GM19351 (cell line): ENCODE measurements at regions not wholly inside any gene's neighbourhood (a gene's known extent, or its start where the extent isn't known, plus 50 kb on each side); places are given as distances from the start of the nearest gene placed in this dataset.
"Not testable (repeated sequence)": the region's sequence is repeated elsewhere in the genome, so short reads cannot be mapped to it uniquely, and the experiment has no call there.

Experiments used
- ATAC-seq: cut with Tn5 transposase; IDR thresholded peaks from one replicate; pipeline ENCODE4 v1.9.1; 2021; ENCODE audit warnings: mild to moderate bottlenecking, moderate library complexity; ENCODE audit not compliant: unreplicated experiment

DNA sequence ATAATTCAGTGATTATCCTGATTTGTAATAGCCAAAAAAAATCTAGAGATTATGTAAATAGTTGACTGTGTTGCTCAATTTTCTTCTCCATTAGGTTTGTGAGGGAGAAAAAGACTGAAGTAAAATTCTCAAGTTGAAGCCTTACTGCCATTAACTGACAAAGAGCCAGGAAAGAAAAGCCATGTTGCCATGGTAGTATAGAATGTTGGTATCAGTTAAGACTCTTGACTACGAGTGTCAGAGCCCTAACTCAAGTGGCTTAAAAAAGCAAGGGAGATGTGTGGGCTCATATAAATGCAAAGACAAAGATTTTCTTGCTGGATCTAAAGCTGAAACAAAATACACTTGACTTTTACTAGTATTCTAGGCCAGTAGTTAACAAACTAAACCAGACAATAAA lies 571.7 kb downstream of the KCTD16 start:
- no peak for ATAC-seq

DNA sequence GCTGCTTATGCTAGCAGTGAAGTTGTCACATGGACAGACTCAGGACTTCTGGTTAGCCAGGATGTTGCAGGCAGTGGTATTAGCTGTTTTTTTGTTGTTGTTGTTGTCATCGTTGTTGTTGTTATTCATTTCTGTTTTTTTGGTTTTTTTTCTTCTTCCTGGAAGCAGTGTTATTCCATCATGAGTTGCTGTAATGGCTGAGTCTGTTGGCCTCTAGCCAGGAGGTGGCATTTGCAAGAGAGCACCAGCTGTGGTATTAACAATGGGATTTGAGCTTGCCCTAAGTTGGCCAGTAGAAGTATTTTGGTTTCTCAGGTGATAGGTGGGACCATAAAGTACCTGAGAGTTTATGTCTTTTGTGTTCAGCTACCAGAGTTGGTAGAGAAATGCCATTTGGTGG lies 561.1 kb downstream of the KCTD16 start:
- no peak for ATAC-seq

- ATAC-seq: peak; percentile 89
Measured at GRCh38 chr5:144712090-144712489, 541.4 kb downstream of the KCTD16 start.

DNA sequence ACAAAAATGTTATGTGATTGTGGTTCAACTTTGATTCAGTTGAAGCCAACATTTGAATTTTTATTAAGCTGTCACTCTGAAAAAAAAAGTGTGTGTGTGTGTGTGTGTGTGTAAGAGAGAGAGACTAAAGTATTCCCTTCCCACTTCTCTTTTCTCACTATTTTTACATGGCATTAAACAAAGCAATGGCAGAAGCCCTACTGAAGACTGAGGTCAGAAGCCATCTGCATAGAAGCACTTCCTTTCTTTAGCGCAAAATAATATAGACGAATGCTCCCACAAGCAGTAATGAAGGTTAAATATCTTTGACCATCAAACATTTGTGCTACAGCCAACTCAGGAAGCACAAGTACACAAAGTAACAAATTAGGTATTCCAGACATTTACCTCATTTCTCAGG lies 540.5 kb downstream of the KCTD16 start:
- ATAC-seq: no peak

GRCh38 chr5:144710637-144711036 lies 540.0 kb downstream of the KCTD16 start:
- ATAC-seq: no peak

- no peak for ATAC-seq
Measured at GRCh38 chr5:144703776-144704175, 533.1 kb downstream of the KCTD16 start.

DNA sequence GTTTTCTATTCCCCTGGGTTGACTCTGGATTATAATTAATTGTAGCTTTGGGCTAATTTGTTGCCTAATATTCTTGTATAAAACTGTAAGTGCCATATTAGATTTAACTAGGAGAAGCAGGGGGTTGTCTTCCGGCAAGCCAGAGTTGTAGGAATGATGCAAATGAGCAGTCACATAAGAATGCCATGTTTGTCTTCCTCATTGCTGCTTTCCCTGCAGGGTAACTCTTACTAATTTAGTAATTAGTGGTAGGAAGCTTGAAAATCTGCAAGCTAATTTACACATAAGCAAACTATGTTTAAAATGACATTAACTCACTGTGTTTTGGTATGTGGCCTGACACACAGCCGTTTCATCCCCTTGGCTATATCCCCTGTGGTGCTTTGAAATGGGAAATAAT lies 527.8 kb downstream of the KCTD16 start:
- no peak for ATAC-seq

GRCh38 chr5:144697847-144698262 lies 527.2 kb downstream of the KCTD16 start:
- ATAC-seq: no peak

- no peak for ATAC-seq
Measured at GRCh38 chr5:144691936-144692335, 521.3 kb downstream of the KCTD16 start.

- ATAC-seq: no peak
Measured at GRCh38 chr5:144684899-144685298, 514.2 kb downstream of the KCTD16 start.

GRCh38 chr5:144680711-144681110 lies 510.0 kb downstream of the KCTD16 start:
- ATAC-seq: no peak

- no peak for ATAC-seq
Measured at GRCh38 chr5:144671066-144671465, 500.4 kb downstream of the KCTD16 start.

DNA sequence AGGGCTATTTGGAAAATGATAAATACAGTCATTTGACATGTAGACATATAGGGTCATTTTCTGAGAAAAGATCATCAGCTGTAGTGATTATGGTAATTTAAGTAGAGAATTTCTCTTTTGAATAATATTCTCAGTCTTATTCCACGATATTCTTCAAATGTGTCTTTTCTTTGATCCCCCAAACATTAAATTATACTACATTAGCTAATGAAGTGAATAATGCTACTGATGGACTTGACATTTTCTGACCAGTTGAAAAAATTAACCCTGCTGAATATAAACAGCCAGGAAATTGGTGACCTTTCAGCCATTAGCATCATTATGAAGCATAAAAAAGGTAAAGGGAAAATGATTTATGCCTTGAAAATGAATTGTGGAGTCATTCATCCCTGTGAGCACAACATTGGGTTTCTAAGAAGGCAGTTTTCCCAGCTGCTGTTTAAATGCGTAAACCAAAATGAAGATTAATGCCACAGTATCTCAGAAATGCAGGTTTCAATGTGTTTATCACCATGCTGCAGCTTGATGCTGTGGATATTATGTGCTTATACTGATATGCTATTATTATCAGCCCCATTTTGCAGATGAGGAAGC lies 489.1 kb downstream of the KCTD16 start:
- no peak for ATAC-seq

DNA sequence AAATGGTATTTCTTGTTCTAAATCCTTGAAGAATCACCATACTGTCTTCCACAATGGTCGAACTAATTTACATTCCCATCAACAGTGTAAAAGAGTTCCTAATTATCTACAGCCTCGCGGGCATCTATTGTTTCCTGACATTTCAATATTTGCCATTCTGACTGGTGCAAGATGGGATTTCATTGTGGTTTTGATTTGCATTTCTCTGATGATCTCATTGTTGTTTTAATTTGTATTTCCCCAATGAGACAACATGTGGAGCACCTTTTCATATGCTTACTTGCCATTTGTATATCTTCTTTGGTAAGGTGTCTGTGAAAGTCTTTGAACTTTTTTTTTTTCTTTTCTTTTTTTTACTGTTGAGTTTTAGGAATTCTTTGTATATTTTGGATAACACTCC lies 473.6 kb downstream of the KCTD16 start:
- no peak for ATAC-seq

GRCh38 chr5:144638787-144639186 lies 468.1 kb downstream of the KCTD16 start:
- ATAC-seq: no peak

DNA sequence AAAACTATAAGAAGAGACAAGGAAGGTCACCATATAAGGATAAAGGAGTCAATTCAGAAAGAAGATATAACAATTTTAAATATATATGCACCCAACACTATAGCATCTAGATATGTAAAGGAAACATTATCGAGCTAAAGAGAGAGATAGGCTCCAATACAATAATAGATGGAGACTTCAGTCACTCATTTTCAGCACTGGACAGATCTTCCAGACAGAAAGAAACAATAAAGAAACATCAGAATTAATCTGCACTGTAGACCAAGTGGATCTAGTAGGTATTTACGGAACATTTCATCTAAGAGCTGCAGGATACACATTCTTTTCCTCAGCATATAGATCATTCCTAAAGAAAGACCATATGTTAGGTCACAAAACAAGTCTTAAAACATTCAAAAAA lies 463.5 kb downstream of the KCTD16 start:
- ATAC-seq: no peak

- ATAC-seq: no peak
Measured at GRCh38 chr5:144598451-144599068, 427.9 kb downstream of the KCTD16 start.

- ATAC-seq: no peak
Measured at GRCh38 chr5:144596517-144596916, 425.8 kb downstream of the KCTD16 start.

DNA sequence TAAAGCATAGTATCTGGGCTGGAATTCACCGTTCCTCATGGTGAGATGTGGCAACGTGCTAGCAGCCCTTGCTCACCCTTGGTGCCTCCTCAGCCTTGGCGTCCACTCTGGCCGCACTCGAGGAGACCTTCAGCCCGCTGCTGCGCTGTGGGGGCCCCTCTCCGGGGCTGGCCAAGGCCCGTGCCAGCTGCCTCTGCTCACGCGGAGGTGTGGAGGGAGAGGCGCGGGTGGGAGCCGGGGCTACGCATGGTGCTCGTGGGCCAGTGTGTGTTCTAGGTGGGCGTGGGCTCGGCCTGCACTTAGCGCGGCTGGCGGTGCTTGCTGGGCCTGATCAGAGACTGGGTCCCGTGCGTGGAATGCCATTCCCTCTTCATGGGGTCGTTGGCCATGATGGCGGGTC lies 424.2 kb downstream of the KCTD16 start:
- ATAC-seq: no peak

DNA sequence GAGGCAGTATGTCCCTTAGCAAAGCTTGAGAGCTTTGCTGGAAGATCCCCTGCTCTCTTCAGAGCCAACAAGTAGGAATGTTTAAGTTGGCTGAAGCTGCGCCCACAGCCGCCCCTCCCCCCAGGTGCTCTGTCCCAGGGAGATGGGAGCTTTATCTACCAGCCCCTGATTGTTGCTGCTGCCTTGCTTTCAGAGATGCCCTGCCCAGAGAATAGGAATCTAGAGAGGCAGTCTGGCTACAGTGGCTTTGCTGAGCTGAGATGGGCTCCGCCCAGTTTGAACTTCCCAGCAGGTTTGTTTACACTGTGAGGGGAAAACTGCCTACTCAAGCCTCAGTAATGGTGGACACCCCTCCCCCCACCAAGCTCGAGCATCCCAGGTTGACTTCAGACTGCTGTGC lies 423.6 kb downstream of the KCTD16 start:
- not testable (repeated sequence) for ATAC-seq

DNA sequence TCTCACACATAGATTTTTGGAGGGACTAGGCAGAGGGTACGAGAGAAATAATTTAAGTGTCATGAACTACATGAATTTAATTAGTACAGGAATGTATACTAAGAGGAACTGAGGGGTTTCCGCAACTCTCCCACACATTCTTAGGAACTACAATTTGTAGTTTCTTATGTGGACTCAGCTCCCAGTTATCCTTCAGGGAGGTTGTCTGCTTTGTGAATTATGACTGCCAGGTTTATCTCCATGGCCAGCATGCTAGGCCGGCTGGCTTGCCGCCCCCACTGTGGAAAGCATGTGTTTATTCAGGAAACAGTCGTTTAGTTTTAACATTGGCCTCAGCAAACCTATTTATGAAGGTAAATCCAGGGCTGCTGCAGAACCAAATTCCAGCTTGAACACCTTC lies 415.0 kb downstream of the KCTD16 start:
- ATAC-seq: no peak

GRCh38 chr5:144583541-144584449 lies 413.1 kb downstream of the KCTD16 start:
- no peak for ATAC-seq
